ENCODE measurements at regions not wholly inside any gene's neighbourhood (a gene's known extent, or its start where the extent isn't known, plus 50 kb on each side); places are given as distances from the start of the nearest gene placed in this dataset.

DNA sequence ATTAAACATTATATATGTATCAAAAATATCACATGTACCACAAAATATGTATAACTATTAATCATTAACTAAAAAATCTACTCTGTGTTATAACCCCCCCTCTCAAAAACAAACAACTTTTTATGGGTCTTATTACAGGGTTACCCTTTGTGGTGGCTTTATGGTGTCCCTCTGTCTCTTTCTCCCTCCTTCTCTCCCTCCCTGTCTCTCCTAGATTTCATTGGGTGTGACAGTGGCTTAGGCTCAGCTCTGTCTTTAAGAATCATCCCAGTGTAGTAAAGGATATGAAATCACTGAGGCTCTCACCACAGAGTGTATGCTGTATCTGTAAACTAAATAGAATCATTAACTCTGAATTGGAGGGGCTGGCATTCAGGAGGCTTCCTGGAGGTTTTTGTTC, 93.7 kb downstream of the TDRD15 start:
- H3K27me3 ChIP-seq (replicated peaks; ENCODE audit: insufficient read depth), result no peaks in the 10 kb centered on the region
- no peaks in the 10 kb centered on the region for H3K36me3 ChIP-seq
- TF ChIP-seq POLR2A (IDR thresholded peaks at IDR 0.05), result no peak
- TF ChIP-seq POLR2AphosphoS5 (IDR thresholded peaks at IDR 0.05), result no peak
- TF ChIP-seq CTCF (IDR thresholded peaks at IDR 0.05), result no peak
- H3K27ac ChIP-seq, result no peak overlapping the region
- DNase-seq (ENCODE audit: low spot score), result no peak
- intact Hi-C loops (cut with DNase I), result no loop called here
- no peaks in the 10 kb centered on the region for H3K4me1 ChIP-seq (replicated peaks)
- no peak overlapping the region for H3K4me3 ChIP-seq
- H3K9me3 ChIP-seq, result no peaks in the 10 kb centered on the region

- no peaks in the 10 kb centered on the region for H3K27me3 ChIP-seq (replicated peaks; ENCODE audit: insufficient read depth)
- DNase-seq (ENCODE audit: low spot score), result no peak
Observed at GRCh38 chr2:21220930-21221329, 97.2 kb downstream of the TDRD15 start.

DNA sequence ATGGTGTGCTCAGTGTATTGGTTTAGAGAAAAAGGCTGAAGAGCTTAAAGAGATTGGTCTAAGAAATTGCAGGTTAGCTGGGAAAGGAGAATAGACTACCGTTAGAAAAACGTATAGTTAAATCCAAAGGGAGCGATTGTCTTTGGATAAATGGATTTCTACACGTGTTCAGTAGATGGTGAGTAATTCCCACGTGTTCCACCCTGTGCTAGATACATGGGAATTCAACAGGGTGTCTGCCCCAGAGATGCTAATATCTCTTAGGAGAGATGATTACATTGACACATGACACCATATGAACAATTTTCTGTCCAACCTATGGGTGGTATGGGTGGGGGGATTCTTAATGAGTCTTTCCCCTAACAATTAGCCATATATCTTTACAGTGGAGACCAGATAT, 99.8 kb downstream of the TDRD15 start:
- Histone ChIP-seq H3K27ac (no peak overlapping the region), H3K9me3 (no peaks in the 10 kb centered on the region), H3K36me3 (no peaks in the 10 kb centered on the region), H3K27me3 (replicated peaks; ENCODE audit: insufficient read depth) (no peaks in the 10 kb centered on the region), H3K4me1 (replicated peaks) (no peaks in the 10 kb centered on the region), H3K4me3 (no peak overlapping the region)
- TF ChIP-seq CTCF (IDR thresholded peaks at IDR 0.05), result no peak
- TF ChIP-seq POLR2AphosphoS5 (IDR thresholded peaks at IDR 0.05), result no peak
- TF ChIP-seq POLR2A (IDR thresholded peaks at IDR 0.05), result no peak
- DNase-seq (ENCODE audit: low spot score), result no peak
- intact Hi-C loops (cut with DNase I), result no loop called here
- WGBS, result 80% methylated on average over 5 of the region's 5 CpGs

More at GRCh38 chr2:21220930-21221329, 97.2 kb downstream of the TDRD15 start:
- Histone ChIP-seq H3K4me3 (no peak overlapping the region), H3K4me1 (replicated peaks) (no peaks in the 10 kb centered on the region), H3K36me3 (no peaks in the 10 kb centered on the region), H3K27ac (no peak overlapping the region), H3K9me3 (no peaks in the 10 kb centered on the region)
- intact Hi-C loops (cut with DNase I), result no loop called here
- TF ChIP-seq CTCF (IDR thresholded peaks at IDR 0.05), result no peak
- no peak for TF ChIP-seq POLR2AphosphoS5 (IDR thresholded peaks at IDR 0.05)
- TF ChIP-seq POLR2A (IDR thresholded peaks at IDR 0.05), result no peak
- 65% methylated on average over 1 of the region's 1 CpG for WGBS

DNA sequence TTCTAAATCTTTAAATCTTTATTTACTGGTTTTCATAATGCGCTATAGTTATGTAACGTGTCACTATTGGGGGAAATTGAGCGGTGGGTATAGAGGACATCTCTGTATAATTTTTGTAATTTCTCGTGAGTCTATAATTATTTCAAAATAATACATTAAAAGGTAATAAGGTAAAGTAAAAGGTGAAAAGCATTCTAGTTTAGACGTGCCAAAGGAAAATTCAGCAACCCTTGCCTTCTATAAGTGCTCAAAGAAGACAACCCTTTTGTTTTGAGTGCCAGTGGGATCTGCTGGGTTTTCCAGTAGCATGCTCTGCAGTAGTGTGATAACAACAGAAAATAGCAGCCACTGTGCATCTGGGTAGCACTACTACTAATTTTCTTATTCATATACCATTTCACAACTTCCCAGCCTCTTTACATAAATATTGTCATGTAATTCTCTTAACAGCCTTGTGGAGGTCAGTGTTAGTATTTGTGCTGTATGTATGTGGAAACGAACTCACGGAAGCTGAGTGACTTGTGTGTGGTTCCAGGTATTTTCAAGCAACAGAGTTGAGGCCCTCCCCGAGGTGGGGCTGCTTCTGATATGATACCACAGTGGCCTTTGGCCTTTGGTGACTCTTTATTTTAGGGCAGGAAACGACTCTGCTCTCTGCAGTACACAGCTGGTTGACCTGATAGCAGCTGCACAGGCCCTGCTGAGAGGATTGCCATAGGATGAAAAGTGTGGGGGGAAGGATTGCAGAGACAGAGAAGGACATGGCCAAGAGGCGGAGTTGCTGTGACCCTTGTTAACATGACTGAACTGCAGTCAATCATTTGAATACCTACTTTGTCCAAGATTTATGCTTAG, 104.5 kb downstream of the TDRD15 start:
- no peak overlapping the region for H3K27ac ChIP-seq
- H3K4me1 ChIP-seq (replicated peaks), result no peaks in the 10 kb centered on the region
- H3K4me3 ChIP-seq, result no peak overlapping the region
- no peaks in the 10 kb centered on the region for H3K27me3 ChIP-seq (replicated peaks; ENCODE audit: insufficient read depth)
- DNase-seq (ENCODE audit: low spot score), result no peak
- H3K36me3 ChIP-seq, result no peaks in the 10 kb centered on the region
- TF ChIP-seq POLR2AphosphoS5 (IDR thresholded peaks at IDR 0.05) (no peak), CTCF (IDR thresholded peaks at IDR 0.05) (no peak), POLR2A (IDR thresholded peaks at IDR 0.05) (no peak)
- intact Hi-C loops (cut with DNase I), result no loop called here
- H3K9me3 ChIP-seq, result no peaks in the 10 kb centered on the region
- 75% methylated on average over 10 of the region's 10 CpGs for WGBS

DNA sequence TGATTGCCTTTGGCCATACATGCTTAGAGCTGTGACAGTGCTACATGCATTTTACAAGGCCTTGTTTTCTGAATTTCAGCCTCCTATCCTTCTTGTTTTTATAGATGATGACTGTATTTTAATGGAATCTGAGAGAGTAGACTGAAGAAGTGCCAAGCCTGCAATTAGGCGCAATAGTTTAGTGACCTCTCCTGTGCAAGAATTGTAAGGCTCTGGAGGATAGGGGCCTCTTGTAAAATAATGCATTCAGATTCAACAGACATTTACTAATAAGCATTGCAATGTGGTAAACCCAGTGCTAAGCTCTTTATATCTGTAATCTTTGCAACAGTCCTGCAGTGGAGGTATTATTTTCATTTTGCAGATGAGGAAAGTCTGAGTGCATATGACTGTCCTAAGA, 105.5 kb downstream of the TDRD15 start:
- Histone ChIP-seq H3K9me3 (no peaks in the 10 kb centered on the region), H3K27ac (no peak overlapping the region), H3K36me3 (no peaks in the 10 kb centered on the region), H3K4me1 (replicated peaks) (no peaks in the 10 kb centered on the region), H3K4me3 (no peak overlapping the region), H3K27me3 (replicated peaks; ENCODE audit: insufficient read depth) (no peaks in the 10 kb centered on the region)
- intact Hi-C loops (cut with DNase I), result no loop called here
- DNase-seq (ENCODE audit: low spot score), result no peak
- TF ChIP-seq POLR2A (IDR thresholded peaks at IDR 0.05) (no peak), POLR2AphosphoS5 (IDR thresholded peaks at IDR 0.05) (no peak)
- WGBS, result 55% methylated on average over 1 of the region's 1 CpG
